HCT116 (cell line): ENCODE measurements at regions not wholly inside any gene's neighbourhood (a gene's known extent, or its start where the extent isn't known, plus 50 kb on each side); places are given as distances from the start of the nearest gene placed in this dataset.

ENCODE experiments used
- ATAC-seq: fragments of 200-7000 bp; cut with Tn5 transposase; 2 replicates; pipeline ENCODE4 v1.9.1; 2020; ENCODE audit warnings: mild to moderate bottlenecking, moderate library complexity
- BruUV-seq: library from RNA; stranded (reverse); fragments of 400-500 nt; replicated peaks from 2 replicates; lab custom pipeline; 2021; lab: Mats Ljungman, UMichigan
- CTCF ChIA-PET: fragments of 300-600 bp; sonication (Branson Sonifier 250); formaldehyde crosslinking; loops from one replicate; lab custom pipeline; 2021; ENCODE audit warnings: antibody characterized with exemption; lab: Charles Lee
- POLR2A ChIA-PET: fragments of 300-600, 350-600 bp; sonication (Branson Sonifier 250); formaldehyde crosslinking; loops from one replicate; lab custom pipeline; 2021; ENCODE audit warnings: antibody characterized with exemption; lab: Charles Lee
- RAD21 ChIA-PET, 2 experiments: fragments of 300-600 bp; sonication (Branson Sonifier 250); formaldehyde crosslinking; loops; one replicate each; lab custom pipeline; 2023; ENCODE audit warnings: low total read pairs in 2 of 2; ENCODE audit not compliant: uncharacterized antibody in 2 of 2, unreplicated experiment in 2 of 2, low non-redundant PET in 1 of 2; lab: Charles Lee
- DNase-seq: peaks from one replicate; pipeline ENCODE4 v3.0.0-alpha.2; 2010; ENCODE audit warnings: low read depth, low spot score
- H2AFZ ChIP-seq: fragments of 200-600 bp; shearing (Covaris generic), sonication (generic); 2 replicates; pipeline ENCODE4 v1.6.1; 2017; ENCODE audit warnings: low read depth, mixed run types, mixed read lengths, antibody characterized with exemption, low read length; ENCODE audit not compliant: poor library complexity, severe bottlenecking
- H3K27ac ChIP-seq: 2 replicates; pipeline ENCODE4 v1.5.1; 2012; ENCODE audit warnings: low read depth, low read length
- H3K27me3 ChIP-seq: fragments of 200-600 bp; sonication (generic); 2 replicates; pipeline ENCODE4 v1.6.1; 2016; ENCODE audit warnings: mixed run types, low read length, mixed read lengths; ENCODE audit not compliant: insufficient read depth
- H3K36me3 ChIP-seq, 2 experiments: fragments of 200-500 bp in 1 of 2; fragments of 200-600 bp in 1 of 2; sonication (Bioruptor generic) in 1 of 2; sonication (generic) in 1 of 2; 2 replicates each; pipeline versions ENCODE4 v1.5.1 to v1.6.1; 2014 to 2016; ENCODE audit warnings: low read length in 2 of 2, inconsistent platforms in 1 of 2, mixed read lengths in 1 of 2, mixed run types in 1 of 2; ENCODE audit not compliant: insufficient read depth in 2 of 2, control insufficient read depth in 1 of 2
- H3K4me1 ChIP-seq, 2 experiments: fragments of 200-600 bp in 1 of 2; sonication (generic) in 1 of 2; 2 replicates each; pipeline versions ENCODE4 v1.5.1 to v1.6.1; 2012 to 2017; ENCODE audit warnings: low read length in 2 of 2, inconsistent platforms in 1 of 2, mild to moderate bottlenecking in 1 of 2, mixed read lengths in 1 of 2, mixed run types in 1 of 2, moderate library complexity in 1 of 2; ENCODE audit not compliant: insufficient read depth in 2 of 2, control insufficient read depth in 1 of 2
- H3K4me2 ChIP-seq: fragments of 200-600 bp; sonication (generic); 2 replicates; pipeline ENCODE4 v1.6.1; 2017; ENCODE audit warnings: mixed run types, low read length, mixed read lengths
- H3K4me3 ChIP-seq, 2 experiments: fragments of 200-600 bp in 1 of 2; sonication (generic) in 1 of 2; replicated peaks in 1 of 2; 2 replicates each; pipeline ENCODE4 v1.5.1; 2011 to 2016; ENCODE audit warnings: low read length in 2 of 2, control low read depth in 1 of 2, low read depth in 1 of 2, mild to moderate bottlenecking in 1 of 2, mixed read lengths in 1 of 2, mixed run types in 1 of 2
- H3K79me2 ChIP-seq: fragments of 200-600 bp; sonication (generic); 2 replicates; pipeline ENCODE4 v1.6.1; 2017; ENCODE audit warnings: mild to moderate bottlenecking, mixed run types, low read length, moderate library complexity, mixed read lengths; ENCODE audit not compliant: insufficient read depth
- H3K9ac ChIP-seq: fragments of 200-600 bp; sonication (generic); 2 replicates; pipeline ENCODE4 v1.6.1; 2016; ENCODE audit warnings: low read length, mixed read lengths
- H3K9me2 ChIP-seq: fragments of 200-600 bp; sonication (generic), shearing (Covaris generic); 2 replicates; pipeline ENCODE4 v1.6.1; 2017; ENCODE audit warnings: mixed run types, mild to moderate bottlenecking, moderate library complexity; ENCODE audit not compliant: insufficient read depth
- H3K9me3 ChIP-seq, 2 experiments: fragments of 200-500 bp in 1 of 2; fragments of 200-600 bp in 1 of 2; sonication (Bioruptor generic) in 1 of 2; sonication (generic) in 1 of 2; 2 replicates each; pipeline ENCODE4 v1.6.1; 2014 to 2017; ENCODE audit warnings: low read length in 2 of 2, mixed read lengths in 2 of 2, inconsistent platforms in 1 of 2, low read depth in 1 of 2, mild to moderate bottlenecking in 1 of 2, mixed run types in 1 of 2, moderate library complexity in 1 of 2; ENCODE audit not compliant: control insufficient read depth in 1 of 2, insufficient read depth in 1 of 2
- H4K20me1 ChIP-seq: fragments of 200-600 bp; sonication (generic), shearing (Covaris generic); 2 replicates; pipeline ENCODE4 v1.6.1; 2017; ENCODE audit warnings: mixed run types, mild to moderate bottlenecking, moderate library complexity; ENCODE audit not compliant: insufficient read depth
- CBX3 ChIP-seq: IDR thresholded peaks from 2 replicates; pipeline ENCODE4 v1.6.1; 2012; ENCODE audit warnings: low read depth
- CEBPB ChIP-seq: IDR thresholded peaks from 2 replicates; pipeline ENCODE4 v1.6.1; 2012; ENCODE audit warnings: low read depth
- CTCF ChIP-seq, 3 experiments: fragments of 200-600 bp in 1 of 3; sonication (generic) in 1 of 3; IDR thresholded peaks in 2 of 3; conservative IDR thresholded peaks in 1 of 3; 2 replicates each; pipeline ENCODE4 v1.5.1; 2012 to 2017; ENCODE audit warnings: low read depth in 2 of 3, low read length in 2 of 3, antibody characterized with exemption in 1 of 3, borderline replicate concordance in 1 of 3, control low read depth in 1 of 3, mild to moderate bottlenecking in 1 of 3, mixed read lengths in 1 of 3, mixed run types in 1 of 3, moderate library complexity in 1 of 3; ENCODE audit not compliant: insufficient read depth in 1 of 3
- EGR1 ChIP-seq: IDR thresholded peaks from 2 replicates; pipeline ENCODE4 v1.6.1; 2012; ENCODE audit warnings: low read depth
- EZH2 ChIP-seq: fragments of 200-600 bp; sonication (generic); IDR thresholded peaks from 2 replicates; pipeline ENCODE4 v1.6.1; 2017; ENCODE audit warnings: antibody characterized with exemption, mixed run types
- EZH2phosphoT487 ChIP-seq: fragments of 200-600 bp; IDR thresholded peaks from 2 replicates; pipeline ENCODE4 v1.6.1; 2018; ENCODE audit warnings: antibody characterized with exemption, borderline replicate concordance
- FOSL1 ChIP-seq: IDR thresholded peaks from 2 replicates; pipeline ENCODE4 v1.6.1; 2012; ENCODE audit warnings: low read depth
- JUND ChIP-seq: IDR thresholded peaks from 2 replicates; pipeline ENCODE4 v1.6.1; 2012
- MAX ChIP-seq: IDR thresholded peaks from 2 replicates; pipeline ENCODE4 v1.6.1; 2012
- POLR2A ChIP-seq: IDR thresholded peaks from 2 replicates; pipeline ENCODE4 v1.7.0; 2011; ENCODE audit warnings: borderline replicate concordance; ENCODE audit not compliant: insufficient read depth, insufficient read length; ENCODE audit errors: extremely low read depth
- POLR2AphosphoS5 ChIP-seq: IDR thresholded peaks from 2 replicates; pipeline ENCODE4 v1.6.1; 2011; ENCODE audit warnings: mild to moderate bottlenecking, low read depth, low read length, moderate library complexity
- RAD21 ChIP-seq: IDR thresholded peaks from 2 replicates; pipeline ENCODE4 v1.6.1; 2012; ENCODE audit warnings: low read depth, mild to moderate bottlenecking
- SIN3A ChIP-seq: IDR thresholded peaks from 2 replicates; pipeline ENCODE4 v1.6.1; 2012; ENCODE audit warnings: low read depth
- ZBTB33 ChIP-seq: IDR thresholded peaks from 2 replicates; pipeline ENCODE4 v1.6.1; 2011; ENCODE audit warnings: mild to moderate bottlenecking, low read length, moderate library complexity; ENCODE audit not compliant: insufficient replicate concordance; ENCODE audit errors: extremely low read depth
- intact Hi-C: fragments of 100-400 bp; cut with micrococcal nuclease; formaldehyde crosslinking; loops from 2 replicates; pipeline ENCODE4 v1.10.0; 2022

DNA sequence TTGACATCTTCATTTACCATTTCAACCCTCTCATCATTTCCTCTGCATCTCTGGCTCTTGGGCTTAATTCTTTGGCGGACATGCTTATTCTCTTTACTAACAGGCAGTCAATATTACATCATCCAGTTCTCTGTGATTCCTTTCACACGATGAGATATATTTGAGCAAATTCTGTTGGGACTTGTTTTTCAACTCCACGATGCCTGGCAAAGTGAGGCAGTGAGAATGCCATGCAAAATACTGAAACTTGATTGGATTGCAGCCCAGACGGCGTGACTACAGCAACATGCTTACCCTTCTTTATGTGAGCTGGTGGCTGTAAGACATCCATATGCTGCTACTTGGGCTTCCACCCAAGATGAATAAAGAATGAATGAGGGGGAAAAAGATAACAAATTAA, 101.7 kb upstream of the SPACA1 start (continued):
- no peak for TF ChIP-seq ZBTB33
- no peak for TF ChIP-seq POLR2A
- TF ChIP-seq CBX3 = no peak
- no peak for TF ChIP-seq SIN3A
- no peak for TF ChIP-seq EZH2
- TF ChIP-seq FOSL1 = no peak
- TF ChIP-seq CEBPB = no peak
- no peak for TF ChIP-seq POLR2AphosphoS5
- TF ChIP-seq MAX = no peak
- TF ChIP-seq JUND = no peak

GRCh38 chr6:87945181-87945580, 102.5 kb upstream of the SPACA1 start:
- TF ChIP-seq EZH2 = no peak
- TF ChIP-seq FOSL1 = no peak
- no peak for TF ChIP-seq CTCF (IDR thresholded peaks at IDR 0.05 in 2 of 3, conservative IDR thresholded peaks at IDR 0.05 in 1 of 3; ENCODE audit: borderline replicate concordance in 1 of 3, insufficient read depth in 1 of 3, low read depth in 2 of 3, low read length in 2 of 3)
- no peak for TF ChIP-seq EGR1
- TF ChIP-seq CEBPB = no peak
- TF ChIP-seq EZH2phosphoT487 = no peak
- no peak for TF ChIP-seq RAD21
- intact Hi-C loops = no loop called here
- H3K9me3 ChIP-seq = no peaks in the 10 kb centered on the region
- no peaks in the 10 kb centered on the region for H3K9me2 ChIP-seq
- H3K27me3 ChIP-seq = peaks cover 47% of the 10 kb centered on the region
- DNase-seq = no peak
- ChIA-PET POLR2A (no interaction called here), CTCF (interaction anchor here (1.1 kb wide), 1 partner anchor 15 kb away, joined by 3 read pairs; no protein-coding TSS in a partner anchor), RAD21 (no interaction called here)
- H3K36me3 ChIP-seq = no peaks in the 10 kb centered on the region
- ATAC-seq = no peak
- no peaks in the 10 kb centered on the region for H3K79me2 ChIP-seq
- no TSS peak for BruUV-seq
- no peak overlapping the region for H3K4me2 ChIP-seq
- H4K20me1 ChIP-seq = no peaks in the 10 kb centered on the region
- no peak overlapping the region for H3K27ac ChIP-seq
- H3K4me3 ChIP-seq = no peak overlapping the region
- no peak overlapping the region for H3K9ac ChIP-seq
- H3K4me1 ChIP-seq = no peaks in the 10 kb centered on the region
- no peak overlapping the region for H2AFZ ChIP-seq
